GM06990 (cell line): ENCODE measurements at regions not wholly inside any gene's neighbourhood (a gene's known extent, or its start where the extent isn't known, plus 50 kb on each side); places are given as distances from the start of the nearest gene placed in this dataset.

Experiments
- DNase-seq: peaks from one replicate; pipeline ENCODE4 v3.0.0-alpha.2; 2011; ENCODE audit not compliant: insufficient read length; ENCODE audit errors: extremely low read depth
- H3K27me3 ChIP-seq: replicated peaks from 2 replicates; pipeline ENCODE4 v1.6.0; 2011; ENCODE audit warnings: low read length; ENCODE audit not compliant: control insufficient read depth, insufficient read depth
- H3K36me3 ChIP-seq: 2 replicates; pipeline ENCODE4 v1.5.1; 2011; ENCODE audit warnings: low read length; ENCODE audit not compliant: control insufficient read depth, insufficient read depth
- H3K4me3 ChIP-seq: replicated peaks from 2 replicates; pipeline ENCODE4 v1.5.1; 2011; ENCODE audit warnings: low read depth, mild to moderate bottlenecking, control low read depth, low read length
- TF ChIP-seq, protein P1 (sequence below): IDR thresholded peaks from 2 replicates; pipeline ENCODE4 v1.5.1; 2011; ENCODE audit warnings: low read length, control low read depth, mild to moderate bottlenecking, inconsistent platforms; ENCODE audit not compliant: insufficient read depth, poor library complexity, severe bottlenecking

DNA sequence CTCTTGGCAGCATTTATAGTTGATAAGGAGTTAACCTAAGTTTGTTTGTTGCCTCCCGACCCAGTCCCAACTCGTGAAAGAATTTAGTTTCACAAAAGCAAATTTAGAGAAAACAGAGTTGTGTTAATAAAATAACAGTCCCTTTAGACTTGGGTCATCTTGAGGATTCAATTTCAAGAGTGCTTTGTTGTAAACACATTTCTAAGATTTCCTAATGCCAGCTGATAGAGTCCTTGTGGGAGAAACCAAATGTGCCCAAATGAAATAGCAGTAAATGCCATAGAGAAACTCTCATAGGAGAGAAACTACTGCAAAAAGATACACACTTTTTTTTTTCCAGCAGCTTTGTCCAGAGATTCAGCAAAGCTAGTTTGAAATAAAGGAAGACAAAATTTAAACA is 211.3 kb upstream of the BMPER start:
- H3K4me3 ChIP-seq, result no peak overlapping the region
- TF ChIP-seq, protein P1, sequence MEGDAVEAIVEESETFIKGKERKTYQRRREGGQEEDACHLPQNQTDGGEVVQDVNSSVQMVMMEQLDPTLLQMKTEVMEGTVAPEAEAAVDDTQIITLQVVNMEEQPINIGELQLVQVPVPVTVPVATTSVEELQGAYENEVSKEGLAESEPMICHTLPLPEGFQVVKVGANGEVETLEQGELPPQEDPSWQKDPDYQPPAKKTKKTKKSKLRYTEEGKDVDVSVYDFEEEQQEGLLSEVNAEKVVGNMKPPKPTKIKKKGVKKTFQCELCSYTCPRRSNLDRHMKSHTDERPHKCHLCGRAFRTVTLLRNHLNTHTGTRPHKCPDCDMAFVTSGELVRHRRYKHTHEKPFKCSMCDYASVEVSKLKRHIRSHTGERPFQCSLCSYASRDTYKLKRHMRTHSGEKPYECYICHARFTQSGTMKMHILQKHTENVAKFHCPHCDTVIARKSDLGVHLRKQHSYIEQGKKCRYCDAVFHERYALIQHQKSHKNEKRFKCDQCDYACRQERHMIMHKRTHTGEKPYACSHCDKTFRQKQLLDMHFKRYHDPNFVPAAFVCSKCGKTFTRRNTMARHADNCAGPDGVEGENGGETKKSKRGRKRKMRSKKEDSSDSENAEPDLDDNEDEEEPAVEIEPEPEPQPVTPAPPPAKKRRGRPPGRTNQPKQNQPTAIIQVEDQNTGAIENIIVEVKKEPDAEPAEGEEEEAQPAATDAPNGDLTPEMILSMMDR, result no peak
- DNase-seq, result no peak
- H3K27me3 ChIP-seq, result no peaks in the 10 kb centered on the region
- H3K36me3 ChIP-seq, result no peaks in the 10 kb centered on the region

DNA sequence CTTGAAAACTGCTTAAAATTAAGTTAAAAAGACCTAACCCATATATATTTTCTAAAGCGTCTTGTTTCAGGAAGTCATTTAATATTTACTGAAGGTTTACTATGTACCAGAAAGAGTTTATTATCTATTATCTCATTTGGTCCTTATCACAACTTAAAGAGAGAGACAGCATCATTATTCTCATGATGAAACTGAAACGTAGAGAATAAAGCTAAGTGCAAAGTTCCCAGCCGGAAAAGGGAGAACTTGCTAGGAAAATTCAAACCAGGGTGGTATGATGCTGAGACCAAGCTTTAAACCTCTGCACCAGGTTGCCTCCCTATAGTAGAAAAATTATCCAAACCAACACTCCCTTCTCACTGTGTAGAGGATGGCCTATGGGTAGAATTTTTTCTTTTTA is 207.7 kb upstream of the BMPER start:
- Histone ChIP-seq H3K27me3 (no peaks in the 10 kb centered on the region), H3K4me3 (no peak overlapping the region), H3K36me3 (no peaks in the 10 kb centered on the region)
- TF ChIP-seq, protein P1, result no peak
- DNase-seq, result no peak

DNA sequence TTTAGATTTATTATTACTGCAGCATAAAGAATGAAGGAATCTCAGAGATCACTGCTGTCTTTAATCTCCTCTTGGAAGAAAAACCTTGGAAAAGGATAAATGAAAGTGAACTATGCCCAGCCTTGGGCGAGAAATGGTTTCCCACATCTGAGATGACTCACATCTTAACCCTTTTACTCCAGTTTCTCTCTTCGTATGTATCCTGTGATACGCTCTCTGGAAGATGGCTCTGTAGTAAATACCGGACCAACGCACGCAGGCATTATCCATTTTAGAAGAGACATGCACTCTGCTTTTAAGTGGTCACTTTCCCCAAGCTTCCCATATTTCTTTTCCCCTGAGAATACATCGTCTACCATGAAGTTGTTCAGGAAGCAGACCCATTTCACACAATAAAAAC is 207.3 kb upstream of the BMPER start:
- Histone ChIP-seq H3K4me3 (no peak overlapping the region), H3K36me3 (no peaks in the 10 kb centered on the region), H3K27me3 (no peaks in the 10 kb centered on the region)
- no peak for DNase-seq
- TF ChIP-seq, protein P1, result no peak

DNA sequence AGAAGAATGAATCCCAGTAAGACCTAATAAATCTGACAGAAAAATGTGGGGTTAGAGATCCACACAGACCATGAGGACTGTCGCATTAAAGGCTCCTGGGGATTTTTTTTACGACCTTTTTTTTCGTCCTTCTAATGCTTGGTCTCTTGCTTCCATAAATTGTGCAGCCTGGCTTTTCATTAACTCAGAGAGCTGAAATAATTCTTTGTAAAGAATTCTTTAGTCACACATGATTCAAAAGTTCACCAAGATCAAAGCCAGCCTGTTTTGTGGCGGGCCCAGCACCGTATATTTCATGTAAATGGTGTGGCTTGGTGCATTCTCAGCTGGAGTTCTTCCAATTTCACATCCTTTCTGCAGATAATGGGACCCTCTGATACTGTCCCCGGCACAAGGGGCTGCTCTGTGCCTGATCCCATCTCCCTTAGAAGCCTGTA is 206.6 kb upstream of the BMPER start:
- no peak for DNase-seq
- Histone ChIP-seq H3K36me3 (no peaks in the 10 kb centered on the region), H3K4me3 (no peak overlapping the region), H3K27me3 (no peaks in the 10 kb centered on the region)
- TF ChIP-seq, protein P1, result no peak

DNA sequence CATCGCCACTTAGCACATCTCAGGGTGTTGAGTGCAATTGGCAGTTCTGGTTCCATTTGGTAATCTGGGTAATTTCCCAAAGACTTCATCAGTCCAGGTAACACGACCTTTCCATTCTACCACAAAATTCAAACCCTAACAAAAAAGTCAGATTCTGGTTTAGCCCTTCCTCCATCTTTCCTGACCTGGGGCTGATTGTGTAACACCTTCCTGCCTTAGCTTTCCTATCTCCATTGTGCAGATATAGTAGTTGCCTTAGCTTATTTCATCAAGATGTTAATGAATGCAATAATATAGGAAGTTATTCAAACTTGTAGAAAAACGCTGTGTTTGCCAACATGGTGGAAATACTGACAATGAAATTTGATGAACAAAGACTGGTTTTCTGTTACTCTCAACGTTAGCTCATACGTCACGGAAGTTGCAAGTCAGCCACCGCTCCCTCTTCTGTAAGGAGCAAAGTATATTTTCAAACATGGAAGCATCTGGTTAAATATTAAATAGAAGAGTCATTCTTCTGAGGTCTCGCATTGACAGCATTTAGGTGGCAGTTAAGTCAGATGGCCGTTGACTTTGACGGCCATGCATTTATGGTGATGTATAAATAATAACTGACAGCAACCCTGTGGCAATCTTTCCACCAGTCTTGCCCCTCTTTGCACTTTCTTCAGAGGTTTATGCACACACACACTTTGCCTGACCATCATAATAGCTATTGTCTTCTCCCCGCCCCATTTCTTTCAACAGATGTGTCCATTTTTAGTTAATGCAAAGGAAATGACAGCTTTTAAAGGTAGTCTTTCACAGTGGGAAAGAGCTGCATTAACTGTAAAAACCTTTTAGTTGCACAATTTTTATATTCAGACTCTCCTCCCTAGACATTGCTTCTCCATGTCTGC is 205.1 kb upstream of the BMPER start:
- H3K27me3 ChIP-seq, result no peaks in the 10 kb centered on the region
- no peak overlapping the region for H3K4me3 ChIP-seq
- TF ChIP-seq, protein P1, result no peak
- no peak for DNase-seq
- H3K36me3 ChIP-seq, result no peaks in the 10 kb centered on the region
